ENCODE measurements at regions not wholly inside any gene's neighbourhood (a gene's known extent, or its start where the extent isn't known, plus 50 kb on each side); places are given as distances from the start of the nearest gene placed in this dataset.
"Not testable (repeated sequence)": the region's sequence is repeated elsewhere in the genome, so short reads cannot be mapped to it uniquely, and the experiment has no call there.

DNA sequence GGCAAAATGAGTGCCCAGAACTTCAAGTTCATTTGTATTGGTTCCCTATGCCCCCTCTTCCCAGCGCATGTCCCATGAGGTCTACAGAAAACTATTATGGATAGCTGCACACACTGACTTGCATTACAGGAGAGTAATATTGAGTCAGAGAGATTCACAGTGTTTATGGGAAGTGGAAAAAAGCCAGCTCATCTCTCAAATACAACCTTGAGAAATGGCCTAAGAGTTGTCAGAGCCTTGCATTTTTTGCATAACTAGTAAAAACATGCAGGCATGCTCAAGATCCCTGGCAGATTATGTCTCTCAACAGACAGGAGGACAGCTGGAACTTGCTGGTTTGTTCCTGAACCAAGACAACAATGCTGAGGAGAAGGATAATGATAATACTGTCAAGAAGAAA is 1292.8 kb downstream of the DSC3 start:
- DNase-seq (ENCODE audit: low read depth): no peak
- Histone ChIP-seq H3K27me3 (ENCODE audit: control insufficient read depth, insufficient read depth, low read length) (no peaks in the 10 kb centered on the region), H3K36me3 (ENCODE audit: control insufficient read depth, insufficient read depth, low read length) (no peaks in the 10 kb centered on the region), H3K4me3 (ENCODE audit: low read depth, low read length) (no peak overlapping the region)
- TF ChIP-seq, protein P1, sequence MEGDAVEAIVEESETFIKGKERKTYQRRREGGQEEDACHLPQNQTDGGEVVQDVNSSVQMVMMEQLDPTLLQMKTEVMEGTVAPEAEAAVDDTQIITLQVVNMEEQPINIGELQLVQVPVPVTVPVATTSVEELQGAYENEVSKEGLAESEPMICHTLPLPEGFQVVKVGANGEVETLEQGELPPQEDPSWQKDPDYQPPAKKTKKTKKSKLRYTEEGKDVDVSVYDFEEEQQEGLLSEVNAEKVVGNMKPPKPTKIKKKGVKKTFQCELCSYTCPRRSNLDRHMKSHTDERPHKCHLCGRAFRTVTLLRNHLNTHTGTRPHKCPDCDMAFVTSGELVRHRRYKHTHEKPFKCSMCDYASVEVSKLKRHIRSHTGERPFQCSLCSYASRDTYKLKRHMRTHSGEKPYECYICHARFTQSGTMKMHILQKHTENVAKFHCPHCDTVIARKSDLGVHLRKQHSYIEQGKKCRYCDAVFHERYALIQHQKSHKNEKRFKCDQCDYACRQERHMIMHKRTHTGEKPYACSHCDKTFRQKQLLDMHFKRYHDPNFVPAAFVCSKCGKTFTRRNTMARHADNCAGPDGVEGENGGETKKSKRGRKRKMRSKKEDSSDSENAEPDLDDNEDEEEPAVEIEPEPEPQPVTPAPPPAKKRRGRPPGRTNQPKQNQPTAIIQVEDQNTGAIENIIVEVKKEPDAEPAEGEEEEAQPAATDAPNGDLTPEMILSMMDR (IDR thresholded peaks at IDR 0.05; ENCODE audit: insufficient read depth, low read length, poor library complexity, severe bottlenecking): no peak

DNA sequence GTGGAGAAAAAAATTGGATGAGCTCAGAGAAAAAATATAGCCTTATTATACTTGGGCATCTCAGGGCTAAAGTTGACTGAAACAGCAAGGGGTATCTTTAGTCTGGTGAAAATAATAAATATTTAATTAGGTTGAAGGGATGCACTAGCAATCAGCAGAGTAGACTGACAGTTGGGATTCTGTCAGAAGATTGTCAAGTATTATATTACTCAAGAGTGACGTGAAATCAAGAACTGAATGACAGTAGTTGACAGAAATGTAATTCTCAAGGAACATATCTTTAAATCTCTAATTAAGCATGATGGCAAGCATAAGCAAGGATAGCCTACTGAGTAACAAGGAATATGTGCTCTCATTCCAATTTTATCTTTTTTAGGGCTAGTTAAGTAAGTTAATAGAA is 1301.1 kb downstream of the DSC3 start:
- no peak for DNase-seq (ENCODE audit: low read depth)
- TF ChIP-seq, protein P1 (IDR thresholded peaks at IDR 0.05; ENCODE audit: insufficient read depth, low read length, poor library complexity, severe bottlenecking): no peak
- no peaks in the 10 kb centered on the region for H3K27me3 ChIP-seq (ENCODE audit: control insufficient read depth, insufficient read depth, low read length)
- no peaks in the 10 kb centered on the region for H3K36me3 ChIP-seq (ENCODE audit: control insufficient read depth, insufficient read depth, low read length)
- H3K4me3 ChIP-seq (ENCODE audit: low read depth, low read length): no peak overlapping the region

DNA sequence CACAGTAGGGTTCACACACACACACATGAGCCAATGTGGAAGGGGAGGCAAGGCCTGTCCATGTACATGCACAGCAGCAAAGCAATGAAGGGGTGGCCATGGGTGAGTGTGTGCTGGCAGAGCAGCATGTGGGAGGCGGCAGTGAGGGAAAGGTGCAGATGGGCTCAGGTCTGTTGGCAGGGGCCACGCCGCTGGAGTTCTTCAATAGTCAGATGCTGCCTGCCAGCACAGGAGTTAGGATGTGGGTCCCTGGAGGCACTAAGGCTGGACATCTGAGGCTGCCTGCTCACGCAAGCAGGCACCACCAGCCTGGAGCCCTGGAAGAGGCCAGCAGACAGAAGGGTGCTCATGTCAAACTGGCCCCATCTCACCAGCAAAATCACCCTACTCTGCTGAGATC is 1304.9 kb downstream of the DSC3 start:
- no peaks in the 10 kb centered on the region for H3K27me3 ChIP-seq (ENCODE audit: control insufficient read depth, insufficient read depth, low read length)
- TF ChIP-seq, protein P1 (IDR thresholded peaks at IDR 0.05; ENCODE audit: insufficient read depth, low read length, poor library complexity, severe bottlenecking): no peak
- DNase-seq (ENCODE audit: low read depth): no peak
- no peaks in the 10 kb centered on the region for H3K36me3 ChIP-seq (ENCODE audit: control insufficient read depth, insufficient read depth, low read length)
- H3K4me3 ChIP-seq (ENCODE audit: low read depth, low read length): no peak overlapping the region

DNA sequence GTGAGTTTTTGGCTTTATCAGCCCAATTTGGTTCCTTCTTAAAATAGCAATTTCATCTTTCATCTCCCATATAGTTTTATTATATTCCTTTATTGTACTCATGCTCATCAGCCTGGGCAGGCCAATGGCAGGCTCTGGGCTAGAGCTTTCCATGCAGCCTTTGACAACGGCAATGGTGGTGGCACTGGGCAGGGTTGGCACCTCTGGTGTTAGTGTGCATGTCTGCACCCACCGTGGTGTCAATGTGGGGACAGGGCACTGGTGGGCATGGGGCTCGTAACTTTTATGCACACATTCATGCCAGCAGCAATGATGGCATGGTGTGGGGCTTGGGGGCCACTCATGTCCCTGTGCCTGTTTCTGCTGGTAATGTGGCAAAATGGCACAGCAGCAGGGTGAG is 1305.4 kb downstream of the DSC3 start:
- Histone ChIP-seq H3K4me3 (ENCODE audit: low read depth, low read length) (no peak overlapping the region), H3K36me3 (ENCODE audit: control insufficient read depth, insufficient read depth, low read length) (no peaks in the 10 kb centered on the region), H3K27me3 (ENCODE audit: control insufficient read depth, insufficient read depth, low read length) (no peaks in the 10 kb centered on the region)
- TF ChIP-seq, protein P1 (IDR thresholded peaks at IDR 0.05; ENCODE audit: insufficient read depth, low read length, poor library complexity, severe bottlenecking): no peak
- no peak for DNase-seq (ENCODE audit: low read depth)

DNA sequence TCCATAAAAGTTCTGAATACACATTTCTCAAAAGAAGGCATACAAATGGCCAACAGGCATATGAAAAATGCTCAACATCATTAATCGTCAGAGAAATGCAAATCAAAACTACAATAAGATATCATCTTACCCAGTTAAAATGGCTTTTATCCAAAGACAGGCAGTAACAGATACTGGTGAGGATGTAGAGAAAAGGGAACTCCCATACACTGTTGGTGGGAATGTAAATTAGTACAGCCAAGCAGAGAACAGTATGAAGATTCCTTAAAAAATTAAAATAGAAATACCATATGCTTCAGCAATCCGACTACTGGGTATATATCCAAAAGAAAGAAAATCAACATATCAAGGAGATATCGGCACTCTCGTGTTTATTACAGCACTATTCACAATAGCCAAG is 1312.5 kb downstream of the DSC3 start:
- Histone ChIP-seq H3K36me3 (ENCODE audit: control insufficient read depth, insufficient read depth, low read length) (no peaks in the 10 kb centered on the region), H3K27me3 (ENCODE audit: control insufficient read depth, insufficient read depth, low read length) (no peaks in the 10 kb centered on the region), H3K4me3 (ENCODE audit: low read depth, low read length) (no peak overlapping the region)
- no peak for DNase-seq (ENCODE audit: low read depth)
- TF ChIP-seq, protein P1 (IDR thresholded peaks at IDR 0.05; ENCODE audit: insufficient read depth, low read length, poor library complexity, severe bottlenecking): no peak

DNA sequence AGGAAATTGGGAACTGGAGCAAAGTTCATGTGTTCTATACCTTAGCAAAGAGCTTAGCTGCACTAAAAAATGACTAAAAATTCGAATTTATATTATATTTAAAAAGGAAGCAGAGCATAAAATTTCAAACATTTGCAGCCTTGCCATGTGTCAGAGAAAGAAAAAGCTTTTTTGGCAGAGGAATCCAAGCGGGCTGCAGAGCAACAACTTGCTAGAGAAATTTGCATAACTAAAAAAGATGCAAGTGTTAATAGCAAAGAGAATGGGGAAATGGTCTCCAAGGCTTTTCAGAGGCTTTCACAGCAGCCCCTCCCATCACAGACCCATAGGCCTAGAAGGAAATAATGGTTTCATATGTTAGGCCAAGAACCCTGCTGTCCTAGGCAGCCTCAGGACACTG is 1315.9 kb downstream of the DSC3 start:
- no peak for DNase-seq (ENCODE audit: low read depth)
- Histone ChIP-seq H3K36me3 (ENCODE audit: control insufficient read depth, insufficient read depth, low read length) (no peaks in the 10 kb centered on the region), H3K4me3 (ENCODE audit: low read depth, low read length) (no peak overlapping the region), H3K27me3 (ENCODE audit: control insufficient read depth, insufficient read depth, low read length) (no peaks in the 10 kb centered on the region)
- TF ChIP-seq, protein P1 (IDR thresholded peaks at IDR 0.05; ENCODE audit: insufficient read depth, low read length, poor library complexity, severe bottlenecking): no peak

DNA sequence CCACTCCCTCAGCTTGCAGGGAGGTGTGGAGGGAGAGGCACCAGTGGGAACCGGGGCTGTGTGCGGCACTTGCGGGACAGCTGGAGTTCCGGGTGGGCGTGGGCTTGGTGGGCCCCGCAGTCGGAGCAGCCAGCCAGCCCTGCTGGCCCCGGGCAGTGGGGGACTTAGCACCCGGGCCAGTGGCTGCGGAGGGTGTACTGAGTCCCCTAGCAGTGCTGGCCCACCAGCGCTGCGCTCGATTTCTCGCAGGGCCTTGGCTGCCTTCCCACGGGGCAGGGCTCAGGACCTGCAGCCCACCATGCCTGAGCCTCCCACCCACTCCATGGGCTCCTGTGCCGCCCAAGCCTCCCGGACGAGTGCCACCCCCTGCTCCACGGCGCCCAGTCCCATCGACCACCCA is 1319.1 kb downstream of the DSC3 start:
- not testable (repeated sequence) for DNase-seq (ENCODE audit: low read depth); H3K36me3 ChIP-seq (ENCODE audit: control insufficient read depth, insufficient read depth, low read length); H3K4me3 ChIP-seq (ENCODE audit: low read depth, low read length); H3K27me3 ChIP-seq (ENCODE audit: control insufficient read depth, insufficient read depth, low read length)

DNA sequence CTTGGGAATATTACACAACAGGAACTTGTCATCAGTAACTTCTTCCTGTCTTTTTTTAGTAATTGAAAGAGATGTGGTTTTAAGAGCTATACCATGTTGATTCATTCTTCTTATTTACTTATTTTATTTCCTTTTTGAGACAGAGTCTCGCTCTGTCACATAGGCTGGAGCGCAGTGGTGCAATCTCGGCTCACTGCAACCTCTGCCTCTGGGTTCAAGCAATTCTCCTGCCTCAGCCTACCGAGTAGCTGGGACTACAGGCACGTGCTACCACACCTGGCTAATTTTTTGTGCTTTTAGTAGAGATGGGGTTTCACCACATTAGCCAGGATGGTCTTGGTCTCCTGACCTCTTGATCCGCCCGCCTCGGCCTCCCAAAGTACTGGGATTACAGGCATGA is 1326.6 kb downstream of the DSC3 start:
- not testable (repeated sequence) for H3K4me3 ChIP-seq (ENCODE audit: low read depth, low read length); H3K27me3 ChIP-seq (ENCODE audit: control insufficient read depth, insufficient read depth, low read length); DNase-seq (ENCODE audit: low read depth); H3K36me3 ChIP-seq (ENCODE audit: control insufficient read depth, insufficient read depth, low read length)
